ENCODE measurements at regions not wholly inside any gene's neighbourhood (a gene's known extent, or its start where the extent isn't known, plus 50 kb on each side); places are given as distances from the start of the nearest gene placed in this dataset.
"Not testable (repeated sequence)": the region's sequence is repeated elsewhere in the genome, so short reads cannot be mapped to it uniquely, and the experiment has no call there.

DNA sequence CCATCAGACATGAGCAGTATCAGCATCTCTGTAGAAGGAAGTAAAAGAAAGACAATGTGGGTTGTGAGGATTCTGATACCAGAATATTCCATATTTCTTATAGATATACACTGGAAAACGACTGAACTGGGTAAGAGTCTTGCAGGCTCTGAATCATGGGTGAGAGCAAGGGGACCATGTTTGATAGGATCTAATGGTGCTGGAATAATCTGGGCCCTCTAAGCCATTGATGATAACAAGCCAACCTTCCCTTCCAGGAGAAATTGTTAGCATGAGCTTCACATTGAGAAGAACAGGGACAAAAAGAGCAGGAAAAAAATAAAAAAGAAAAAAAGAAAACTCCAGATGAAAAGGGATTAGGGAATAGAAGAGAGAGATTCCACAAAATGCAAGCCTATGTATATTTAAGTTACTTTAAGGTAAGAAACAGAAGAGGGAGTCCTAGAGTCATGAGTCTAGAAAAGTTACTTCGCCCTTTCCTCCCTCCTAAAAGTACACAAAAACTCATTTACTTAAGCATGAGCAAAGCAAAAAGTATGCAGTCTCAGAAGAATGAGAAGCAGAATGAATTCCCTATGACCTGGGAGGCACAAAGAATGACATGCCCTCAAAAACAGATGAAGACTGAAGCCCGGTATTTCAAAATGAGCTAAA lies 181.9 kb downstream of the TMEM26 start:
- DNase-seq (ENCODE audit: low spot score), result peak; percentile 75

DNA sequence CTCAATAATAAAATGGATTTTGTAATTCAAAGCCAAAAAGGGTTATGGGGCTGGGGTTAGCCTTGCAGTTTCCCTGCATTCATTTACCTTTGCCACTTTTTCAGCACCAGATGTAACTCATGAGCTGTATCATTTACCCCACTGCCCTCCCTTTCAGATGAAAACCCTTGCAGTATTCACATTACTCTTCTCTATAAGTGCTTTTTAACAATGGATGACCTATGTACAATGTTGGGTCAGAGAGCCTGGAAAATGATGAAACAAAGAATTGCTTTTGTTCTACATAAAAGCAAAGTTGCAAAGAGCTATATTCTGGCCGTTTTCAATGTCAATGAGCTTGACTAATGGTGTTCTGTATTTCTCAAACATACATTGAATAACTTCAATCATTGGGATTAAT lies 189.7 kb downstream of the TMEM26 start:
- DNase-seq (ENCODE audit: low spot score), result no peak

GRCh38 chr10:61262486-61263261 lies 190.5 kb downstream of the TMEM26 start:
- peak; percentile 26 for DNase-seq (ENCODE audit: low spot score)

DNA sequence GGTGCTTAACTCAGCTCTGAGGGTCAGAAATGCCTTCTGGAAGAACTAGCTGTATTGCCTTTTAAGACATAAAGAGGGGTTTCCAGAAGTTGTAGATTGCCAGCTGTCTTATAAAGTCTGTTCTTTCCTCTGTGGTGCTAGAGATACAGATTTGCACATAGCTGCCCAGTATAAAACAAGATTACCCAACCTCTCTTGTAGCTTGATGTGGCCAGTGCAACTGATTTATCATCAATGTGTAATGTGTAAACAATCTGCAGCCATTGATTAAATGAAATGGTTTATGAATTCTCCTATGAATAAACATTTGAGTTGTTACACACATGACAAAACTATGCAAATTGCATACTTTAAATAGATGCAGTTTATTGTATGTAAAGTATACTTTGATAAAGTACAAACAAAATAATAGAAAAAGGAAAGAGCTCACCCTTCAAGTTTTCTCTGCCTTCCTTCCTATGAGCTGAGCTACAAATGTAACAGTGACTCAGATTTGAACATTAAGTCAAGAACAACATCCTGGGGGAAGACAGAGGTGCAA lies 195.2 kb downstream of the TMEM26 start:
- DNase-seq (ENCODE audit: low spot score), result no peak

DNA sequence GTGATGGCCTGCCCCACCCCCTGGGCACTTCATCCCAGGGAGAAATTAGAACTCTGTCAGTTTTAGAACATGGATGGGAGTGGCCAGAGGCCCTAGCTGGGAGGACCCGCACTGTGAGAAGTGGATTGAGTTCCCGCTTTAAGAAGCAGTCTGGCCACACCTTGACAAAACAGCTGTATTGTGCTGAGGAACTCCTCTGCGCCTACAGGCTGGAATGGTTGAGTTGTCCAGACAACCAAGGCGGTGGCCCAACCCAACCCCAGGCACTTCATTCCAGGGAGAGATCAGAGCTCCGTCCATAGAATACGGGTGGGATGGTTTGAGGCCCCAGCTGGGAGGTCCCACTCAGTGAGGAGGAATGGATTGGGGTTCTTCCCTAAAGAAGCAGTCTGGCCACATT lies 196.0 kb downstream of the TMEM26 start:
- no peak for DNase-seq (ENCODE audit: low spot score)

DNA sequence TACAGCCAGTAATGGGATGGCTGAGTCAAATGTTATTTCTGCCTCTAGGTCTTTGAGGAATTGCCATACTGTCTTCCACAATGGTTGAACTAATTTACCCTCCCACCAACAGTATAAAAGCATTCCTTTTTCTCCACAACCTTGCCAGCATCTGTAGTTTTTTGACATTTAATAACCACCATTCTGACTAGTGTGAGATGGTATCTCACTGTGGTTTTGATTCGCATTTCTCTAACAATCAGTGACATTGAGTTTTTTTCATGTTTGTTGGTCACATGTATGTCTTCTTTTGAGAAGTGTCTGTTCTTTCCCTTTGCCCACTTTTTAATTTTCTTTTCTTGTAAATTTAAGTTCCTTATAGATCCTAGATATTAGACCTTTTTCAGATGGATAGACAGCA lies 200.9 kb downstream of the TMEM26 start:
- DNase-seq (ENCODE audit: low spot score), result not testable (repeated sequence)

- no peak for DNase-seq (ENCODE audit: low spot score)
These were observed 202.1 kb downstream of the TMEM26 start for GRCh38 chr10:61251089-61251488.

- DNase-seq (ENCODE audit: low spot score), result no peak
These were observed 203.1 kb downstream of the TMEM26 start for GRCh38 chr10:61250131-61250530.

DNA sequence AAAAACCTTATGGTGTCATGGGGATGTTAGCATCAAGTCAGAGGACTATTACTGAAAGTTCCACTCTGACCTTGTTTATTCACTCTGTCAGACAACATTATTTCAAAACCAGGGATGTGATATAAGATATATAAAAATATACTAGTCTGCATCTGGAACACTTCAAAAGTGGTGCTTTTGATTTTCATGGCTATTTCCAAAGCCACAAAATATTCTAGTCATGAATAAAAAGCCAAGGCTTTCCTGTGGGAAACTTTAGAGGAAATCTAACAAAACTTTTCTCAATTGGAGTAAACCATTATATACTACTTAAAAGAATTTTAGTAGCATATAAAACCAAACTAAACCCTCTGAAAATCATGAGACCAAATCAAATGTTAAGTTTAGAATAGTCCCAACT lies 205.2 kb downstream of the TMEM26 start:
- DNase-seq (ENCODE audit: low spot score), result no peak

- DNase-seq (ENCODE audit: low spot score), result no peak
These were observed 208.9 kb downstream of the TMEM26 start for GRCh38 chr10:61244261-61244775.

GRCh38 chr10:61232780-61233179 lies 220.4 kb downstream of the TMEM26 start:
- no peak for DNase-seq (ENCODE audit: low spot score)

DNA sequence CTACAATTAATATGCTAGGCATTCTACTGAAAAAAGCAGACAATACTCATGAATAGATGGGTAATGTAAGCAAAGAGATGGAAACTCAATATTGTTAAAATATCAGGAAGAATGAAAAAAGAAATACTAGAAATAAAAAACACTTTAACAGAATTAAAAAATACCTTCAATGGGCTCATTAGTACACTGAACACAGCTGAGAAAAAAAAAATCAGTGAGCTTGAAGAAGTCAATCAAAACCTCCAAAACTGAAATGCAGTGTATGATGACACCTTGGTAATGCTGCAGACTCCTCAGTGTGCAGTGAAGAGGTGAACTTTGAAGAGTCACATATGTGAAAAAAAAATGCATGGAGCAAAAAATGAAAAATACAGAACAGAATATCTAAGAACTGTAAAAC lies 227.2 kb downstream of the TMEM26 start:
- no peak for DNase-seq (ENCODE audit: low spot score)

DNA sequence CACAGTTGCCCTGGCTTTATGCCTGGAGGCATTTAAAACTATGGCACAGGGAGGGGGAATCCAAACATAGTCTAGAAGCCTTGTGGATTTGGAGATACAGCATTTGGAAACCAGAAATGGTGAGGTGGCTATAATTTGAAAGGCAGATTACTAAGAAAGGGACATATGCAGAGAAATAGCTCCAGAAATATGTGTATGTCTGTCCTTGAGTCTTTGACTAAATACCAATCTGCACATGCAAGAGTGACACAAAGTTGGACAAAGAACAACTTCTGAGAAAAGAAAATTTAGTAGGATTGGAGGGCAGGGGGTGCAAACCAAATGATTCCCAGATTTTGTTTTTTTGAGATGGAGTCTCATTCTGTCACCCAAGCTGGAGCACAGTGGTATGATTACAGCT lies 229.6 kb downstream of the TMEM26 start:
- DNase-seq (ENCODE audit: low spot score), result no peak

DNA sequence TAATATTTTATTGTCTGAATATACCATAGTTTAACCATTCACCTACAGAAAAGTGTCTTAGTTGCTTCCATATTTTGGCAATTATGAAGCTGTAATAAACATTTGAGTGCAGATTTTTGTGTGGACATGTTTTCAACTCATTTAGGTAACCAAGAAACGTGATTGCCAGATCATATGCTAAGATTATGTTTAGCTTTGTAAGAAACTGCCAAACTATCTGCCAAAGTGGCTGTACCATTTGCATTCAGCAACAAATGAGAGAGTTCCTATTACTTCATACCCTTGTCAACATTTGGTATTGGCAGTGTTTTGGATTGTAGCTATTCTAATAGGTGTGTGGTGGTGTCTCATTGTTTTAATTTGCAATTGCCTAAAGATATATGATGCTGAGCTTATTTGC lies 233.5 kb downstream of the TMEM26 start:
- no peak for DNase-seq (ENCODE audit: low spot score)

GRCh38 chr10:61217851-61218565 lies 235.2 kb downstream of the TMEM26 start:
- DNase-seq (ENCODE audit: low spot score), result no peak

GRCh38 chr10:61215246-61215645 lies 237.9 kb downstream of the TMEM26 start:
- DNase-seq (ENCODE audit: low spot score), result no peak

GRCh38 chr10:61211468-61211867 lies 241.7 kb downstream of the TMEM26 start:
- DNase-seq (ENCODE audit: low spot score), result no peak

DNA sequence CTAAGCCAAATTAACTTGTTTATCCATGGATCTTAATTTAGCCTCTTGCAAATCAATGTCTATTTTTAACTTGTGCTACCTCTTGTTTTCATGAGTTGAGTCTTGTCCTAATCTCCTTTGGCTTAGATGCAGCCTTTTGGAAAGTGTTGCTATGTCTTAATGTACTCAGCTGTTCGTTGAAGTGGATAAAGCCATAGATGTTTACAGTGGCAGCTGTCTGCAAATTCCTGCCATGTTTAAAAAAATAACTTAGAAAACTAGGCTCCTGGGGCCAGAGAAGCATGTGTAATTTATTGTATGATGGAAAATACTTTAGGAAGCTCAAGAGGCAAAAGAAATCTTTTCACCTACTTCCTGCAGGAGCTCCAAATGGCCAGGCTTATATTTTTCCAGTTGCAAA lies 253.1 kb upstream of the RHOBTB1 start:
- DNase-seq (ENCODE audit: low spot score), result no peak

GRCh38 chr10:61195211-61195610 lies 251.2 kb upstream of the RHOBTB1 start:
- DNase-seq (ENCODE audit: low spot score), result no peak

DNA sequence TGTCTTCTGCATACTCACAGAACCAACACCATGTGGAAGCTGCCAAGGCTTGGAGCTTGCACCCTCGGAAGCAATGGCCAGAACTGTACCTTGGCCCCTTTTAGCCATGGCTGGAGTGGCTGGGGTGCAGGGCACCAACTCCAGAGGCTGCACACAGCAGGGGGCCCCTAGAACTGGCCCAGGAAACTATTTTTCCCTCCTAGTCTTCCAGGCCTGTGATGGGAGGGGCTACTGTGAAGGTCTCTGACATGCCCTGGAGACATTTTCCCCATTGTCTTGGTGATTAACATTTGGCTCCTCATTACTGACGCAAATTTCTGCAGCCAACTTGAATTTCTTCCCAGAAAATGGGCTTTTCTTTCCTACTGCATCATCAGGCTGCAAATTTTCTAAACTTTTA lies 248.6 kb upstream of the RHOBTB1 start:
- not testable (repeated sequence) for DNase-seq (ENCODE audit: low spot score)

GRCh38 chr10:61192042-61192441 lies 248.1 kb upstream of the RHOBTB1 start:
- DNase-seq (ENCODE audit: low spot score), result no peak

DNA sequence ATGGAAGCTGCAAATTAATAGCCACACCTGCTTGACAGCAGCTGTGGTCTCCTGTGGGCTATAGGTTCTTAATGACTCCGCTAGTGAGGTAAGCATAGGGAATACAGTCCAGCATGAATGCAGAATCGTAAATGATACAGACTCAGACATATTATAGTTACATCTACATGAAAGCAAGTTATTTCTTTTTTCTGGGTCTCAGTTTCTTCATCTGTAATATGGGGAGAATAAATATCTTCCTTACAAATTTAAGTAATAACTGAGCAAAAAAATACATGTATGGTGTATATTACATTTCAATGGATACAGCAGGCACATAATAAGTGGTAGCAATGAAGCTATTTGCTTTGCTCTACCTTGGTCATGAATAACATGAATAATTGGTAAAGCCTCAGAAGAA lies 245.9 kb upstream of the RHOBTB1 start:
- DNase-seq (ENCODE audit: low spot score), result no peak
